HCT116 (cell line): ENCODE measurements at regions not wholly inside any gene's neighbourhood (a gene's known extent, or its start where the extent isn't known, plus 50 kb on each side); places are given as distances from the start of the nearest gene placed in this dataset.

Source experiments
- ATAC-seq: fragments of 200-7000 bp; cut with Tn5 transposase; 2 replicates; pipeline ENCODE4 v1.9.1; 2020; ENCODE audit warnings: mild to moderate bottlenecking, moderate library complexity
- BruUV-seq: library from RNA; stranded (reverse); fragments of 400-500 nt; replicated peaks from 2 replicates; lab custom pipeline; 2021; lab: Mats Ljungman, UMichigan
- CTCF ChIA-PET: fragments of 300-600 bp; sonication (Branson Sonifier 250); formaldehyde crosslinking; loops from one replicate; lab custom pipeline; 2021; ENCODE audit warnings: antibody characterized with exemption; lab: Charles Lee
- POLR2A ChIA-PET: fragments of 300-600, 350-600 bp; sonication (Branson Sonifier 250); formaldehyde crosslinking; loops from one replicate; lab custom pipeline; 2021; ENCODE audit warnings: antibody characterized with exemption; lab: Charles Lee
- RAD21 ChIA-PET, 2 experiments: fragments of 300-600 bp; sonication (Branson Sonifier 250); formaldehyde crosslinking; loops; one replicate each; lab custom pipeline; 2023; ENCODE audit warnings: low total read pairs in 2 of 2; ENCODE audit not compliant: uncharacterized antibody in 2 of 2, unreplicated experiment in 2 of 2, low non-redundant PET in 1 of 2; lab: Charles Lee
- DNase-seq: peaks from one replicate; pipeline ENCODE4 v3.0.0-alpha.2; 2010; ENCODE audit warnings: low read depth, low spot score
- H2AFZ ChIP-seq: fragments of 200-600 bp; shearing (Covaris generic), sonication (generic); 2 replicates; pipeline ENCODE4 v1.6.1; 2017; ENCODE audit warnings: low read depth, mixed run types, mixed read lengths, antibody characterized with exemption, low read length; ENCODE audit not compliant: poor library complexity, severe bottlenecking
- H3K27ac ChIP-seq: 2 replicates; pipeline ENCODE4 v1.5.1; 2012; ENCODE audit warnings: low read depth, low read length
- H3K27me3 ChIP-seq: fragments of 200-600 bp; sonication (generic); 2 replicates; pipeline ENCODE4 v1.6.1; 2016; ENCODE audit warnings: mixed run types, low read length, mixed read lengths; ENCODE audit not compliant: insufficient read depth
- H3K36me3 ChIP-seq, 2 experiments: fragments of 200-500 bp in 1 of 2; fragments of 200-600 bp in 1 of 2; sonication (Bioruptor generic) in 1 of 2; sonication (generic) in 1 of 2; 2 replicates each; pipeline versions ENCODE4 v1.5.1 to v1.6.1; 2014 to 2016; ENCODE audit warnings: low read length in 2 of 2, inconsistent platforms in 1 of 2, mixed read lengths in 1 of 2, mixed run types in 1 of 2; ENCODE audit not compliant: insufficient read depth in 2 of 2, control insufficient read depth in 1 of 2
- H3K4me1 ChIP-seq, 2 experiments: fragments of 200-600 bp in 1 of 2; sonication (generic) in 1 of 2; 2 replicates each; pipeline versions ENCODE4 v1.5.1 to v1.6.1; 2012 to 2017; ENCODE audit warnings: low read length in 2 of 2, inconsistent platforms in 1 of 2, mild to moderate bottlenecking in 1 of 2, mixed read lengths in 1 of 2, mixed run types in 1 of 2, moderate library complexity in 1 of 2; ENCODE audit not compliant: insufficient read depth in 2 of 2, control insufficient read depth in 1 of 2
- H3K4me2 ChIP-seq: fragments of 200-600 bp; sonication (generic); 2 replicates; pipeline ENCODE4 v1.6.1; 2017; ENCODE audit warnings: mixed run types, low read length, mixed read lengths
- H3K4me3 ChIP-seq, 2 experiments: fragments of 200-600 bp in 1 of 2; sonication (generic) in 1 of 2; replicated peaks in 1 of 2; 2 replicates each; pipeline ENCODE4 v1.5.1; 2011 to 2016; ENCODE audit warnings: low read length in 2 of 2, control low read depth in 1 of 2, low read depth in 1 of 2, mild to moderate bottlenecking in 1 of 2, mixed read lengths in 1 of 2, mixed run types in 1 of 2
- H3K79me2 ChIP-seq: fragments of 200-600 bp; sonication (generic); 2 replicates; pipeline ENCODE4 v1.6.1; 2017; ENCODE audit warnings: mild to moderate bottlenecking, mixed run types, low read length, moderate library complexity, mixed read lengths; ENCODE audit not compliant: insufficient read depth
- H3K9ac ChIP-seq: fragments of 200-600 bp; sonication (generic); 2 replicates; pipeline ENCODE4 v1.6.1; 2016; ENCODE audit warnings: low read length, mixed read lengths
- H3K9me2 ChIP-seq: fragments of 200-600 bp; sonication (generic), shearing (Covaris generic); 2 replicates; pipeline ENCODE4 v1.6.1; 2017; ENCODE audit warnings: mixed run types, mild to moderate bottlenecking, moderate library complexity; ENCODE audit not compliant: insufficient read depth
- H3K9me3 ChIP-seq, 2 experiments: fragments of 200-500 bp in 1 of 2; fragments of 200-600 bp in 1 of 2; sonication (Bioruptor generic) in 1 of 2; sonication (generic) in 1 of 2; 2 replicates each; pipeline ENCODE4 v1.6.1; 2014 to 2017; ENCODE audit warnings: low read length in 2 of 2, mixed read lengths in 2 of 2, inconsistent platforms in 1 of 2, low read depth in 1 of 2, mild to moderate bottlenecking in 1 of 2, mixed run types in 1 of 2, moderate library complexity in 1 of 2; ENCODE audit not compliant: control insufficient read depth in 1 of 2, insufficient read depth in 1 of 2
- H4K20me1 ChIP-seq: fragments of 200-600 bp; sonication (generic), shearing (Covaris generic); 2 replicates; pipeline ENCODE4 v1.6.1; 2017; ENCODE audit warnings: mixed run types, mild to moderate bottlenecking, moderate library complexity; ENCODE audit not compliant: insufficient read depth
- CBX3 ChIP-seq: IDR thresholded peaks from 2 replicates; pipeline ENCODE4 v1.6.1; 2012; ENCODE audit warnings: low read depth
- CTCF ChIP-seq, 3 experiments: fragments of 200-600 bp in 1 of 3; sonication (generic) in 1 of 3; IDR thresholded peaks in 2 of 3; conservative IDR thresholded peaks in 1 of 3; 2 replicates each; pipeline ENCODE4 v1.5.1; 2012 to 2017; ENCODE audit warnings: low read depth in 2 of 3, low read length in 2 of 3, antibody characterized with exemption in 1 of 3, borderline replicate concordance in 1 of 3, control low read depth in 1 of 3, mild to moderate bottlenecking in 1 of 3, mixed read lengths in 1 of 3, mixed run types in 1 of 3, moderate library complexity in 1 of 3; ENCODE audit not compliant: insufficient read depth in 1 of 3
- EGR1 ChIP-seq: IDR thresholded peaks from 2 replicates; pipeline ENCODE4 v1.6.1; 2012; ENCODE audit warnings: low read depth
- ELF1 ChIP-seq: IDR thresholded peaks from 2 replicates; pipeline ENCODE4 v1.6.1; 2012; ENCODE audit warnings: low read depth, borderline replicate concordance
- EZH2phosphoT487 ChIP-seq: fragments of 200-600 bp; IDR thresholded peaks from 2 replicates; pipeline ENCODE4 v1.6.1; 2018; ENCODE audit warnings: antibody characterized with exemption, borderline replicate concordance
- JUND ChIP-seq: IDR thresholded peaks from 2 replicates; pipeline ENCODE4 v1.6.1; 2012
- POLR2AphosphoS5 ChIP-seq: IDR thresholded peaks from 2 replicates; pipeline ENCODE4 v1.6.1; 2011; ENCODE audit warnings: mild to moderate bottlenecking, low read depth, low read length, moderate library complexity
- RAD21 ChIP-seq: IDR thresholded peaks from 2 replicates; pipeline ENCODE4 v1.6.1; 2012; ENCODE audit warnings: low read depth, mild to moderate bottlenecking
- SIN3A ChIP-seq: IDR thresholded peaks from 2 replicates; pipeline ENCODE4 v1.6.1; 2012; ENCODE audit warnings: low read depth
- SP1 ChIP-seq: IDR thresholded peaks from 2 replicates; pipeline ENCODE4 v1.6.1; 2012; ENCODE audit warnings: low read depth
- SRF ChIP-seq: IDR thresholded peaks from 2 replicates; pipeline ENCODE4 v1.6.1; 2012; ENCODE audit warnings: low read depth
- YY1 ChIP-seq: IDR thresholded peaks from 2 replicates; pipeline ENCODE4 v1.6.1; 2011; ENCODE audit warnings: low read length, low read depth, moderate library complexity, mild to moderate bottlenecking; ENCODE audit not compliant: insufficient replicate concordance; ENCODE audit errors: extremely low read depth
- intact Hi-C: fragments of 100-400 bp; cut with micrococcal nuclease; formaldehyde crosslinking; loops from 2 replicates; pipeline ENCODE4 v1.10.0; 2022
- TF ChIP-seq, protein P1 (sequence below): IDR thresholded peaks from 2 replicates; pipeline ENCODE4 v1.6.1; 2012; ENCODE audit warnings: low read depth
- TF ChIP-seq, protein P2 (sequence below): IDR thresholded peaks from 2 replicates; pipeline ENCODE4 v1.6.1; 2012
- TF ChIP-seq, protein P3 (sequence below): IDR thresholded peaks from 2 replicates; pipeline ENCODE4 v1.6.1; 2012

DNA sequence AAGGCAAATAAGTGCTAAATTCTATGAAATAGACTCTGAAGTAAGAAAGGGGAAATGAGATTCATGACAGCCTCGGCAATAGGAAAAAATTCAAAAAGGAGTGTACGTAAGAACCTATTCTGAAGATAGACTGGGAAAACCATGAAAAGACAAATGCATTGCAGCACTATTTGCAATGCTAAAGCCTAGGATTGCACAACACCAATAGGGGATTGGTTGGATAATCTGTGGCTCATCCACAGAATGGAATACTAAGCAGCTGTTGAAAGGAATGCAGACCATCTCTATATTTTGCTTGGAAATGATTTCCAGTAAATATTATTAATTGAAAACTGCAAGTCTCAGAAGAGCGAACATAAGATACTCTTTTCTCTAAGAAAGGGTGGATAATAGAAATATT, 91.7 kb upstream of the CLMP start (continued):
- TF ChIP-seq, protein P1, sequence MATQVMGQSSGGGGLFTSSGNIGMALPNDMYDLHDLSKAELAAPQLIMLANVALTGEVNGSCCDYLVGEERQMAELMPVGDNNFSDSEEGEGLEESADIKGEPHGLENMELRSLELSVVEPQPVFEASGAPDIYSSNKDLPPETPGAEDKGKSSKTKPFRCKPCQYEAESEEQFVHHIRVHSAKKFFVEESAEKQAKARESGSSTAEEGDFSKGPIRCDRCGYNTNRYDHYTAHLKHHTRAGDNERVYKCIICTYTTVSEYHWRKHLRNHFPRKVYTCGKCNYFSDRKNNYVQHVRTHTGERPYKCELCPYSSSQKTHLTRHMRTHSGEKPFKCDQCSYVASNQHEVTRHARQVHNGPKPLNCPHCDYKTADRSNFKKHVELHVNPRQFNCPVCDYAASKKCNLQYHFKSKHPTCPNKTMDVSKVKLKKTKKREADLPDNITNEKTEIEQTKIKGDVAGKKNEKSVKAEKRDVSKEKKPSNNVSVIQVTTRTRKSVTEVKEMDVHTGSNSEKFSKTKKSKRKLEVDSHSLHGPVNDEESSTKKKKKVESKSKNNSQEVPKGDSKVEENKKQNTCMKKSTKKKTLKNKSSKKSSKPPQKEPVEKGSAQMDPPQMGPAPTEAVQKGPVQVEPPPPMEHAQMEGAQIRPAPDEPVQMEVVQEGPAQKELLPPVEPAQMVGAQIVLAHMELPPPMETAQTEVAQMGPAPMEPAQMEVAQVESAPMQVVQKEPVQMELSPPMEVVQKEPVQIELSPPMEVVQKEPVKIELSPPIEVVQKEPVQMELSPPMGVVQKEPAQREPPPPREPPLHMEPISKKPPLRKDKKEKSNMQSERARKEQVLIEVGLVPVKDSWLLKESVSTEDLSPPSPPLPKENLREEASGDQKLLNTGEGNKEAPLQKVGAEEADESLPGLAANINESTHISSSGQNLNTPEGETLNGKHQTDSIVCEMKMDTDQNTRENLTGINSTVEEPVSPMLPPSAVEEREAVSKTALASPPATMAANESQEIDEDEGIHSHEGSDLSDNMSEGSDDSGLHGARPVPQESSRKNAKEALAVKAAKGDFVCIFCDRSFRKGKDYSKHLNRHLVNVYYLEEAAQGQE, result no peak
- TF ChIP-seq EGR1 (no peak), JUND (no peak), CBX3 (no peak)

GRCh38 chr11:123286255-123286654, 91.2 kb upstream of the CLMP start:
- DNase-seq, result no peak
- intact Hi-C loops, result no loop called here
- Histone ChIP-seq H2AFZ (no peak overlapping the region), H3K9me3 (no peaks in the 10 kb centered on the region), H3K79me2 (no peaks in the 10 kb centered on the region), H3K4me3 (no peak overlapping the region), H3K36me3 (no peaks in the 10 kb centered on the region), H3K9me2 (no peaks in the 10 kb centered on the region), H3K4me2 (no peak overlapping the region), H3K9ac (no peak overlapping the region), H4K20me1 (no peaks in the 10 kb centered on the region), H3K27ac (no peak overlapping the region)
- RAD21 ChIA-PET, result no interaction called here
- no TSS peak for BruUV-seq
- ATAC-seq, result no peak
- POLR2A ChIA-PET, result no interaction called here
- TF ChIP-seq, protein P2, sequence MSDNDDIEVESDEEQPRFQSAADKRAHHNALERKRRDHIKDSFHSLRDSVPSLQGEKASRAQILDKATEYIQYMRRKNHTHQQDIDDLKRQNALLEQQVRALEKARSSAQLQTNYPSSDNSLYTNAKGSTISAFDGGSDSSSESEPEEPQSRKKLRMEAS, result no peak
- TF ChIP-seq YY1 (no peak), CTCF (IDR thresholded peaks at IDR 0.05 in 2 of 3, conservative IDR thresholded peaks at IDR 0.05 in 1 of 3; ENCODE audit: borderline replicate concordance in 1 of 3, insufficient read depth in 1 of 3, low read depth in 2 of 3, low read length in 2 of 3) (no peak), SIN3A (no peak), POLR2AphosphoS5 (no peak), EZH2phosphoT487 (no peak), CBX3 (no peak), ELF1 (no peak), RAD21 (no peak), SRF (no peak), SP1 (no peak)
- TF ChIP-seq, protein P3, sequence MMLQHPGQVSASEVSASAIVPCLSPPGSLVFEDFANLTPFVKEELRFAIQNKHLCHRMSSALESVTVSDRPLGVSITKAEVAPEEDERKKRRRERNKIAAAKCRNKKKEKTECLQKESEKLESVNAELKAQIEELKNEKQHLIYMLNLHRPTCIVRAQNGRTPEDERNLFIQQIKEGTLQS, result no peak
- TF ChIP-seq, all 23 proteins: peak for 0
- CTCF ChIA-PET, result interaction anchor here (1.3 kb wide), 1 partner anchor 121 kb away, joined by 3 read pairs; no protein-coding TSS in a partner anchor
- Histone ChIP-seq H3K4me1 (no peaks in the 10 kb centered on the region), H3K27me3 (peaks cover 29% of the 10 kb centered on the region)
